GM23248 (cell line): ENCODE measurements at regions not wholly inside any gene's neighbourhood (a gene's known extent, or its start where the extent isn't known, plus 50 kb on each side); places are given as distances from the start of the nearest gene placed in this dataset.

Source experiments
- EZH2 ChIP-seq: fragments of 200-600 bp; sonication (generic); IDR thresholded peaks from 2 replicates; pipeline ENCODE4 v1.6.1; 2018; ENCODE audit warnings: antibody characterized with exemption, mild to moderate bottlenecking; ENCODE audit not compliant: insufficient read depth, poor library complexity, severe bottlenecking
- EZH2phosphoT487 ChIP-seq: fragments of 200-600 bp; sonication (generic); IDR thresholded peaks from 2 replicates; pipeline ENCODE4 v1.6.1; 2018; ENCODE audit warnings: antibody characterized with exemption, moderate library complexity, mild to moderate bottlenecking, low read depth; ENCODE audit not compliant: insufficient read depth

- no peak for TF ChIP-seq EZH2phosphoT487
- TF ChIP-seq EZH2, result no peak
Observed at GRCh38 chr1:228867951-228868730, 132.9 kb downstream of the RHOU start.
